ENCODE measurements at regions not wholly inside any gene's neighbourhood (a gene's known extent, or its start where the extent isn't known, plus 50 kb on each side); places are given as distances from the start of the nearest gene placed in this dataset.

DNA sequence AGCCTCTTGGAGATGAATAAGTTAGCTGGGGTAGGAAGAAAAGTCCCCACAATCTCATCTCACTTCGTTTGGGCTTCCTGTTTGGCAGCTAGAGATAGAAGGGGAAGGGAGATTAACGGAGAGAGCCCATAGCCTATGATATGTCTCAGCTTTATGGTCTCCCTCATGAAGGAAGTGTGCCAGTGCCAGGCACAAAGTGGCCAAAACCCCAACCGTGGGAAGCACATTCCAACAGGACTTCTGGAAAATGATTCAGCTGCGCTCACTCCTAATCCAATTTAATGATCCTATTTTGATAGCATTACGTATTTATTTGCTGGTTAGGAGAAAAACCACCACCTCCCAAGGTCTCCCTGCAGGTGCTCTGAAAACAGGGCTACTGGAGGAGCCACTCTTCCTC lies 303.1 kb upstream of the CLINT1 start:
- no peak for TF ChIP-seq CTCF (IDR thresholded peaks at IDR 0.05)
- H3K27me3 ChIP-seq (ENCODE audit: control insufficient read depth in 1 of 2, insufficient read depth in 2 of 2, low read length in 2 of 2), result peaks cover 3 to 4% of the 10 kb centered on the region in 2 experiments
- intact Hi-C loops (cut with DNase I, micrococcal nuclease), result no loop called here
- no peaks in the 10 kb centered on the region for H3K4me1 Mint-ChIP-seq (ENCODE audit: low read depth)
- no peaks in the 10 kb centered on the region for H3K9me3 Mint-ChIP-seq
- no peaks in the 10 kb centered on the region for H3K36me3 Mint-ChIP-seq (ENCODE audit: low read depth)
- no peak overlapping the region for H3K4me3 ChIP-seq (ENCODE audit: low read length)
- no peak overlapping the region for H3K4me3 Mint-ChIP-seq
- H3K27ac Mint-ChIP-seq, result no peak overlapping the region
- DNase-seq (no peak), ATAC-seq (ENCODE audit: poor library complexity) (no peak)
- no peak overlapping the region for H3K27ac ChIP-seq (ENCODE audit: low read depth in 1 of 2, low read length in 2 of 2)
- H3K36me3 ChIP-seq (ENCODE audit: insufficient read depth, low read length), result no peaks in the 10 kb centered on the region
- H3K27me3 Mint-ChIP-seq, result peaks cover 21% of the 10 kb centered on the region
- ChIA-PET CTCF (no interaction called here), POLR2A (no interaction called here)
- no peaks in the 10 kb centered on the region for H3K4me1 ChIP-seq (ENCODE audit: insufficient read depth, low read length)
- H3K9me3 ChIP-seq (ENCODE audit: control insufficient read depth in 1 of 2, insufficient read depth in 1 of 2, low read length in 2 of 2), result no peaks in the 10 kb centered on the region

- H3K36me3 Mint-ChIP-seq (ENCODE audit: low read depth), result no peaks in the 10 kb centered on the region
- Histone ChIP-seq H3K9me3 (ENCODE audit: control insufficient read depth in 1 of 2, insufficient read depth in 1 of 2, low read length in 2 of 2) (no peaks in the 10 kb centered on the region), H3K4me3 (ENCODE audit: low read length) (no peak overlapping the region), H3K27me3 (ENCODE audit: control insufficient read depth in 1 of 2, insufficient read depth in 2 of 2, low read length in 2 of 2) (peaks cover 3% of the 10 kb centered on the region in 2 experiments), H3K4me1 (ENCODE audit: insufficient read depth, low read length) (no peaks in the 10 kb centered on the region), H3K27ac (ENCODE audit: low read depth in 1 of 2, low read length in 2 of 2) (no peak overlapping the region), H3K36me3 (ENCODE audit: insufficient read depth, low read length) (no peaks in the 10 kb centered on the region)
- H3K4me3 Mint-ChIP-seq, result no peak overlapping the region
- no peaks in the 10 kb centered on the region for H3K4me1 Mint-ChIP-seq (ENCODE audit: low read depth)
- H3K9me3 Mint-ChIP-seq, result no peaks in the 10 kb centered on the region
- peaks cover 11% of the 10 kb centered on the region for H3K27me3 Mint-ChIP-seq
- ChIA-PET POLR2A (no interaction called here), CTCF (no interaction called here)
- ATAC-seq (ENCODE audit: poor library complexity), result no peak
- intact Hi-C loops (cut with DNase I, micrococcal nuclease), result no loop called here
- DNase-seq, result no peak
- TF ChIP-seq CTCF (IDR thresholded peaks at IDR 0.05), result no peak
- no peak overlapping the region for H3K27ac Mint-ChIP-seq
Observed at GRCh38 chr5:158159621-158160020, 300.7 kb upstream of the CLINT1 start.

DNA sequence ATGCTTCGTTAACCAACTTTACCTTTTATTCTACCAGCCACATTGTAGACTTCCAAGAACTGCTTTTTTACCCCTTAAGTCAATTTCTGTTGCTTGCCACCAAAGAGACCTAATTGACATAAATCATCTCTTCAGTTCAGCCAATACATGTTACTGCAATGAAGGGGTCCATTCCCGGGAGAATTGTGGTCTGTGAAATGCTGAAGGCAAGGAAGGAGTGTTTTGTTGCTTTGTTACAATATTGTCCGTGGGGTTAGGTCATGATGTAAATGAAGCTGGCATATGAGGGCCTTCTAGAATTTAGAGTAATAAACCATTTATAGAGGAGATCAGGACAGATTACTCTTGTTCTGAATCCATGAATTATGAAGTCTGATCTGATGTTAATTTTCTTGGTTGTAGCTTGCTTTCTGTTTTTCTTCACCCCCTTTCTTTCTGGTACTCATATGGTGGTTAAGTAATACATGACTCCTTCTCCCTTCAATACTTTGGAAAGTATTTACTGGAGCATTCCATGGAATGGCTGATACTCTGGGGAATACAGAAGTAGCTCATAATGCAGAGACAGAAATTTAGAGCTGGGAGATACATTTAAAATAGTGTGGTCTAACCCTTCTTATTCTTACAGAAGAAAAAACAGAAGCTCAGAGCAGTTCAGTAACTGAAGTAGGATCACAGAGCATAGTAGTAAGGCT lies 297.0 kb upstream of the CLINT1 start:
- no peaks in the 10 kb centered on the region for H3K4me1 ChIP-seq (ENCODE audit: insufficient read depth, low read length)
- peaks cover 0 to 6% of the 10 kb centered on the region in 2 experiments for H3K27me3 ChIP-seq (ENCODE audit: control insufficient read depth in 1 of 2, insufficient read depth in 2 of 2, low read length in 2 of 2)
- no peaks in the 10 kb centered on the region for H3K9me3 Mint-ChIP-seq
- ATAC-seq (ENCODE audit: poor library complexity), result no peak
- no peaks in the 10 kb centered on the region for H3K9me3 ChIP-seq (ENCODE audit: control insufficient read depth in 1 of 2, insufficient read depth in 1 of 2, low read length in 2 of 2)
- H3K4me1 Mint-ChIP-seq (ENCODE audit: low read depth), result no peaks in the 10 kb centered on the region
- no peak overlapping the region for H3K4me3 ChIP-seq (ENCODE audit: low read length)
- intact Hi-C loops (cut with DNase I, micrococcal nuclease), result no loop called here
- H3K27ac ChIP-seq (ENCODE audit: low read depth in 1 of 2, low read length in 2 of 2), result no peak overlapping the region
- no peak overlapping the region for H3K27ac Mint-ChIP-seq
- peaks cover 14% of the 10 kb centered on the region for H3K27me3 Mint-ChIP-seq
- no peak for TF ChIP-seq CTCF (IDR thresholded peaks at IDR 0.05)
- no peaks in the 10 kb centered on the region for H3K36me3 ChIP-seq (ENCODE audit: insufficient read depth, low read length)
- no peak for DNase-seq
- POLR2A ChIA-PET, result no interaction called here
- no peaks in the 10 kb centered on the region for H3K36me3 Mint-ChIP-seq (ENCODE audit: low read depth)
- H3K4me3 Mint-ChIP-seq, result no peak overlapping the region
- CTCF ChIA-PET, result no interaction called here

Measured in CD4-positive, alpha-beta T cell (primary cell).